SK-N-SH (cell line): ENCODE measurements at regions not wholly inside any gene's neighbourhood (a gene's known extent, or its start where the extent isn't known, plus 50 kb on each side); places are given as distances from the start of the nearest gene placed in this dataset.
A peak's percentile ranks its signal among the peaks of the same experiment; 100 is the strongest.

Source experiments
- CTCF ChIA-PET: fragments of 300-600, 350-600 bp; formaldehyde crosslinking; extraction: SDS; loops from one replicate; lab custom pipeline; 2021; lab: Yijun Ruan, JAX
- POLR2A ChIA-PET: fragments of 350-600 bp; sonication (Branson Sonifier 250); formaldehyde crosslinking; extraction: SDS; loops from one replicate; lab custom pipeline; 2020; ENCODE audit warnings: antibody characterized with exemption, inconsistent platforms; lab: Yijun Ruan, JAX
- DNase-seq: peaks from one replicate; pipeline ENCODE4 v3.0.0; 2012
- H2AFZ ChIP-seq: fragments of 200-600 bp; sonication (generic); 2 replicates; pipeline ENCODE4 v1.8.1; 2016; ENCODE audit warnings: antibody characterized with exemption, mild to moderate bottlenecking, low read depth
- H3F3A ChIP-seq: fragments of 200-600 bp; sonication (generic); replicated peaks from 2 replicates; pipeline ENCODE3; 2016; ENCODE audit warnings: antibody characterized with exemption, mild to moderate bottlenecking; ENCODE audit not compliant: insufficient read depth
- H3K27ac ChIP-seq, 2 experiments: fragments of 200-500 bp in 1 of 2; fragments of 200-600 bp in 1 of 2; sonication (Bioruptor generic) in 1 of 2; sonication (generic), shearing (Covaris generic) in 1 of 2; 2 replicates each; pipeline versions ENCODE4 v1.5.1 to v1.6.1; 2014 to 2016; ENCODE audit warnings: low read depth in 2 of 2, inconsistent platforms in 1 of 2, low read length in 1 of 2, mild to moderate bottlenecking in 1 of 2, mixed read lengths in 1 of 2
- H3K27me3 ChIP-seq: fragments of 200-600 bp; sonication (generic), shearing (Covaris generic); 2 replicates; pipeline ENCODE4 v1.6.1; 2016; ENCODE audit warnings: mixed run types; ENCODE audit not compliant: insufficient read depth
- H3K36me3 ChIP-seq, 2 experiments: fragments of 200-500 bp in 1 of 2; fragments of 200-600 bp in 1 of 2; sonication (Bioruptor generic) in 1 of 2; sonication (generic) in 1 of 2; replicated peaks in 1 of 2; 2 replicates each; pipeline versions ENCODE3 to v1.5.1; 2014 to 2016; ENCODE audit warnings: low read length in 1 of 2, mild to moderate bottlenecking in 1 of 2; ENCODE audit not compliant: insufficient read depth in 2 of 2, control insufficient read depth in 1 of 2
- H3K4me1 ChIP-seq, 2 experiments: fragments of 200-500 bp in 1 of 2; fragments of 200-600 bp in 1 of 2; sonication (Bioruptor generic) in 1 of 2; sonication (generic), shearing (Covaris generic) in 1 of 2; 2 replicates each; pipeline versions ENCODE4 v1.5.1 to v1.6.1; 2014 to 2016; ENCODE audit warnings: low read depth in 1 of 2, low read length in 1 of 2, mixed run types in 1 of 2; ENCODE audit not compliant: insufficient read depth in 2 of 2, control insufficient read depth in 1 of 2
- H3K4me2 ChIP-seq: fragments of 200-600 bp; sonication (generic), shearing (Covaris generic); 2 replicates; pipeline ENCODE4 v1.6.1; 2017; ENCODE audit warnings: mixed run types
- H3K4me3 ChIP-seq, 2 experiments: fragments of 200-500 bp in 1 of 2; fragments of 200-600 bp in 1 of 2; sonication (Bioruptor generic) in 1 of 2; sonication (generic), shearing (Covaris generic) in 1 of 2; 2 replicates each; pipeline versions ENCODE4 v1.5.1 to v1.8.1; 2014 to 2016; ENCODE audit warnings: low read depth in 2 of 2, inconsistent platforms in 1 of 2, low read length in 1 of 2, mild to moderate bottlenecking in 1 of 2, mixed read lengths in 1 of 2, moderate library complexity in 1 of 2
- H3K79me2 ChIP-seq: fragments of 200-600 bp; sonication (generic); 2 replicates; pipeline ENCODE4 v1.8.1; 2017; ENCODE audit warnings: mild to moderate bottlenecking; ENCODE audit not compliant: insufficient read depth
- H3K9ac ChIP-seq: fragments of 200-600 bp; sonication (generic); 2 replicates; pipeline ENCODE4 v1.6.1; 2017; ENCODE audit warnings: mixed run types
- H3K9me2 ChIP-seq: fragments of 200-600 bp; sonication (generic); 2 replicates; pipeline ENCODE4 v1.6.1; 2017; ENCODE audit warnings: mixed run types
- H3K9me3 ChIP-seq: fragments of 200-600 bp; sonication (generic); 2 replicates; pipeline ENCODE4 v1.6.1; 2017; ENCODE audit warnings: mixed run types, mild to moderate bottlenecking, moderate library complexity
- H4K20me1 ChIP-seq: fragments of 200-600 bp; sonication (generic); 2 replicates; pipeline ENCODE4 v1.6.1; 2017; ENCODE audit warnings: mild to moderate bottlenecking, mixed run types; ENCODE audit not compliant: insufficient read depth
- CTCF ChIP-seq: fragments of 200-600 bp; sonication (generic); IDR thresholded peaks from 2 replicates; pipeline ENCODE4 v1.6.1; 2017; ENCODE audit warnings: antibody characterized with exemption, mild to moderate bottlenecking, moderate library complexity
- EP300 ChIP-seq, 2 experiments: IDR thresholded peaks; 2 replicates each; pipeline versions ENCODE4 v1.4.0 to v1.6.1; 2012; ENCODE audit warnings: borderline replicate concordance in 1 of 2, low read depth in 1 of 2, low read length in 1 of 2
- EZH2phosphoT487 ChIP-seq: fragments of 200-600 bp; sonication (generic); IDR thresholded peaks from 2 replicates; pipeline ENCODE4 v1.6.1; 2017; ENCODE audit warnings: low read depth, mixed run types, mild to moderate bottlenecking, antibody characterized with exemption, moderate library complexity, borderline replicate concordance
- FOSL2 ChIP-seq: IDR thresholded peaks from 2 replicates; pipeline ENCODE4 v1.4.0; 2012; ENCODE audit warnings: low read depth, mild to moderate bottlenecking, moderate library complexity, borderline replicate concordance
- FOXJ3 ChIP-seq: sonication (generic); formaldehyde crosslinking; IDR thresholded peaks from 2 replicates; pipeline ENCODE4 v1.5.1; 2020; ENCODE audit warnings: mild to moderate bottlenecking, missing genetic modification reagents
- GATA2 ChIP-seq: sonication (generic); formaldehyde crosslinking; IDR thresholded peaks from 2 replicates; pipeline ENCODE4 v1.5.0; 2020; ENCODE audit warnings: mild to moderate bottlenecking, missing genetic modification reagents
- JUND ChIP-seq: IDR thresholded peaks from 2 replicates; pipeline ENCODE4 v1.4.0; 2012
- MEF2A ChIP-seq: IDR thresholded peaks from 2 replicates; pipeline ENCODE4 v1.4.0; 2012; ENCODE audit warnings: low read depth, borderline replicate concordance
- MXI1 ChIP-seq: IDR thresholded peaks from 2 replicates; pipeline ENCODE4 v1.6.1; 2012; ENCODE audit warnings: mild to moderate bottlenecking, low read depth, low read length, improper control_type of control experiment
- NRF1 ChIP-seq: IDR thresholded peaks from 2 replicates; pipeline ENCODE4 v1.6.1; 2012; ENCODE audit warnings: low read depth, mild to moderate bottlenecking, low read length
- PBX3 ChIP-seq: IDR thresholded peaks from 2 replicates; pipeline ENCODE4; 2012
- RAD21 ChIP-seq: IDR thresholded peaks from 2 replicates; pipeline ENCODE4 v1.6.1; 2012; ENCODE audit warnings: mild to moderate bottlenecking, low read length
- RCOR1 ChIP-seq: fragments of 150-350 bp; IDR thresholded peaks from 2 replicates; pipeline ENCODE4 v1.6.1; 2017; ENCODE audit warnings: antibody characterized with exemption, low read length
- REST ChIP-seq: IDR thresholded peaks from 2 replicates; pipeline ENCODE4 v1.6.1; 2012; ENCODE audit warnings: mild to moderate bottlenecking, low read depth, low read length, moderate library complexity
- SIN3A ChIP-seq: IDR thresholded peaks from 2 replicates; pipeline ENCODE4 v1.6.1; 2012; ENCODE audit warnings: low read depth, mild to moderate bottlenecking, low read length, moderate library complexity, borderline replicate concordance
- SMC3 ChIP-seq: IDR thresholded peaks from 2 replicates; pipeline ENCODE4 v1.6.1; 2012; ENCODE audit warnings: low read depth, low read length, improper control_type of control experiment
- TAF1 ChIP-seq: IDR thresholded peaks from 2 replicates; pipeline ENCODE4 v1.6.1; 2012; ENCODE audit warnings: low read depth, mild to moderate bottlenecking, low read length, moderate library complexity, borderline replicate concordance
- WGBS: methylation state at CpG from one replicate; pipeline ENCODE4 v1.1.6; 2017; ENCODE audit warnings: low lambda C conversion rate; 5-methylcytosine and 5-hydroxymethylcytosine counted together

- H3K9me2 ChIP-seq = no peaks in the 10 kb centered on the region
- no peaks in the 10 kb centered on the region for H3K36me3 ChIP-seq
- no peaks in the 10 kb centered on the region for H3K27me3 ChIP-seq
- H3K79me2 ChIP-seq = no peaks in the 10 kb centered on the region
- no peaks in the 10 kb centered on the region; a peak in 1 of 4 replicates for H3K4me1 ChIP-seq
- peak overlapping the region in 1 of 2 experiments; percentile 21; a peak in 1 of 4 replicates for H3K4me3 ChIP-seq
- CTCF ChIA-PET = interaction anchor here (1.8 kb wide), 1 partner anchor 58 kb away, joined by 6 read pairs; no protein-coding TSS in a partner anchor
- no peak overlapping the region for H3K27ac ChIP-seq
- no peak for TF ChIP-seq GATA2 (CRISPR knock-in tag)
- TF ChIP-seq SMC3 = no peak
- H3K9me3 ChIP-seq = no peaks in the 10 kb centered on the region
- peak overlapping the region; percentile 63; the same call in 1 of the 2 replicates for H2AFZ ChIP-seq
- WGBS = 56% methylated on average over 23 of the region's 54 CpGs
- no peaks in the 10 kb centered on the region for H4K20me1 ChIP-seq
- peaks cover 5% of the 10 kb centered on the region for H3F3A ChIP-seq
- H3K9ac ChIP-seq = no peak overlapping the region
- peak; percentile 62 for DNase-seq
- H3K4me2 ChIP-seq = no peak overlapping the region
- POLR2A ChIA-PET = no interaction called here
Measured at GRCh38 chr20:46811224-46812084, 83.2 kb upstream of the EYA2 start.

GRCh38 chr20:46814366-46815232, 80.0 kb upstream of the EYA2 start:
- peaks cover 5% of the 10 kb centered on the region for H3F3A ChIP-seq
- H4K20me1 ChIP-seq = no peaks in the 10 kb centered on the region
- H3K36me3 ChIP-seq = no peaks in the 10 kb centered on the region
- peak overlapping the region in 1 of 2 experiments; percentile 25; a peak in 1 of 4 replicates for H3K4me3 ChIP-seq
- no peaks in the 10 kb centered on the region for H3K79me2 ChIP-seq
- H3K4me2 ChIP-seq = peak overlapping the region; percentile 43
- H3K27ac ChIP-seq = peak overlapping the region in 1 of 2 experiments; percentile 64; a peak in 2 of 4 replicates
- H3K9me2 ChIP-seq = no peaks in the 10 kb centered on the region
- no peaks in the 10 kb centered on the region for H3K27me3 ChIP-seq
- ChIA-PET CTCF (interaction anchor here (1.7 kb wide), 1 partner anchor 15 kb away, joined by 4 read pairs; no protein-coding TSS in a partner anchor), POLR2A (no interaction called here)
- TF ChIP-seq JUND = 0 out of 2 replicates have a peak, but pooled peaks have one; percentile 18
- no peak for TF ChIP-seq CTCF
- TF ChIP-seq MEF2A = no peak
- no peak for TF ChIP-seq RCOR1
- TF ChIP-seq MXI1 = no peak
- TF ChIP-seq EP300 (IDR thresholded peaks at IDR 0.05; ENCODE audit: borderline replicate concordance in 1 of 2, low read depth in 1 of 2, low read length in 1 of 2) = no peak
- TF ChIP-seq FOSL2 = peak; percentile 68
- TF ChIP-seq FOXJ3 (CRISPR knock-in tag) = no peak
- TF ChIP-seq REST = no peak
- no peak for TF ChIP-seq RAD21
- TF ChIP-seq SIN3A = no peak
- 0 out of 2 replicates have a peak, but pooled peaks have one; percentile 4 for TF ChIP-seq PBX3
- TF ChIP-seq NRF1 = no peak
- TF ChIP-seq EZH2phosphoT487 = no peak
- TF ChIP-seq TAF1 = no peak
- 44% methylated on average over 8 of the region's 8 CpGs for WGBS
- H2AFZ ChIP-seq = peak overlapping the region; percentile 33; the same call in 1 of the 2 replicates
- H3K9ac ChIP-seq = peak overlapping the region; percentile 25; the same call in 1 of the 2 replicates
- no peaks in the 10 kb centered on the region; a peak in 1 of 4 replicates for H3K4me1 ChIP-seq
- H3K9me3 ChIP-seq = no peaks in the 10 kb centered on the region
- DNase-seq = no peak
